Upper lobe of left lung (tissue), 4 donors: ENCODE measurements at regions not wholly inside any gene's neighbourhood (a gene's known extent, or its start where the extent isn't known, plus 50 kb on each side); places are given as distances from the start of the nearest gene placed in this dataset.

ENCODE experiments used
- CTCF ChIP-seq, 6 experiments: fragments of 450-650 bp in 4 of 6; fragments of 200-600 bp in 2 of 6; sonication (generic) in 2 of 6; IDR thresholded peaks; one replicate each; pipeline ENCODE4 v1.5.1; 2016 to 2019; ENCODE audit warnings: antibody characterized with exemption in 6 of 6
- EP300 ChIP-seq, 4 donors: sonication (generic); formaldehyde crosslinking; IDR thresholded peaks; one replicate each; pipeline ENCODE4 v1.5.1; 2017; ENCODE audit warnings: antibody characterized with exemption in 4 of 4, control low read depth in 2 of 4
- POLR2A ChIP-seq, 4 donors: fragments of 450-650 bp; IDR thresholded peaks; one replicate each; pipeline ENCODE4 v1.5.1; 2016 to 2017; ENCODE audit warnings: antibody characterized with exemption in 4 of 4, mild to moderate bottlenecking in 2 of 4

- no peak for TF ChIP-seq POLR2A (IDR thresholded peaks at IDR 0.05)
- no peak for TF ChIP-seq EP300 (IDR thresholded peaks at IDR 0.05)
- no peak for TF ChIP-seq CTCF (IDR thresholded peaks at IDR 0.05)
These were observed 550.0 kb upstream of the SALL1 start for GRCh38 chr16:51701025-51701424.
